Lower leg skin (tissue), 4 donors: ENCODE measurements at regions not wholly inside any gene's neighbourhood (a gene's known extent, or its start where the extent isn't known, plus 50 kb on each side); places are given as distances from the start of the nearest gene placed in this dataset.

Experiments used
- DNase-seq, 2 donors: peaks; one replicate each; pipeline ENCODE4 v3.0.0-alpha.2; 2019; ENCODE audit warnings: low spot score in 2 of 2
- H3K4me3 ChIP-seq: fragments of 200-600 bp; sonication (generic); 2 replicates; pipeline ENCODE4 v1.5.1; 2017; ENCODE audit warnings: mild to moderate bottlenecking, low read depth; ENCODE audit not compliant: poor library complexity, severe bottlenecking
- POLR2A ChIP-seq, 2 donors: fragments of 450-650 bp; IDR thresholded peaks; one replicate each; pipeline ENCODE4 v1.6.1; 2016 to 2017; ENCODE audit warnings: antibody characterized with exemption in 2 of 2, mild to moderate bottlenecking in 1 of 2, moderate library complexity in 1 of 2
- whole genome bisulfite sequencing, 2 donors: methylation state at CpG; one replicate each; pipeline ENCODE4 v1.1.5; 2018; 5-methylcytosine and 5-hydroxymethylcytosine counted together
- intact Hi-C: fragments of 100-400 bp; cut with DNase I; formaldehyde crosslinking; loops from one replicate; pipeline ENCODE4 v1.15.0; 2023; ENCODE audit warnings: low total_unique reads
- TF ChIP-seq, protein P1 (sequence below), 3 donors: fragments of 450-650 bp; IDR thresholded peaks; one replicate each; pipeline ENCODE4 v1.5.1; 2016; ENCODE audit warnings: antibody characterized with exemption in 3 of 3, mild to moderate bottlenecking in 3 of 3, moderate library complexity in 2 of 3

DNA sequence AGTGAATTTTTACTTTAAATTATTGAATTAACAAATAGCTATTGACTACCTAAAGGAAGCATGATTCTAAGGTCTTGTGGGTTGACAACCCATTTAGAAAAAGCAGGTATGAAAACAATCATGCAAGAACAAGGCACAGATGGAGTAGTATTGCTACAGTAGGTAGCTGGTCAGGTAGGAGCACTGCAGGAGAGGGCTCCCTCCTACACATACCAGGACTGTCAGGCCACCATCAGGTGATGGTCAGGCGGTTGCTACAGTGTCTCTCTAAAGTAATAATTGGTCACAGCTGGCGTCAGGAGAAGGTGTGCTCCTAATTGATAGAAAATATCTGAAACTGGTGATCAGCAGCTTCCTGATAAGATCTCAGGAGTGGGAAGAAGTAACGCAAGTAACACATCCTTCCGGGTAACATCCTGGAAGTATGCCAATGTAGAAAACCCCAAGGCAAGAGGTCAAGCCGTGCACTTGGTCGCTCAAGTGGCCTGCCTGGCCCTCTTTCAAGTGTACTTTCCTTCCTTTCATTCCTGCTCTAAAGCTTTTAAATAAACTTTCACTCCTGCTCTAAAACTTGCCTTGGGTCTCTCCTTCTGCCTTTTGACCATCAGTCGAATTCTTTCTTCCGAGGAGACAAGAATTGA is 486.5 kb downstream of the TMEM114 start:
- intact Hi-C loops = no loop called here
- no peak overlapping the region for H3K4me3 ChIP-seq
- TF ChIP-seq, protein P1, sequence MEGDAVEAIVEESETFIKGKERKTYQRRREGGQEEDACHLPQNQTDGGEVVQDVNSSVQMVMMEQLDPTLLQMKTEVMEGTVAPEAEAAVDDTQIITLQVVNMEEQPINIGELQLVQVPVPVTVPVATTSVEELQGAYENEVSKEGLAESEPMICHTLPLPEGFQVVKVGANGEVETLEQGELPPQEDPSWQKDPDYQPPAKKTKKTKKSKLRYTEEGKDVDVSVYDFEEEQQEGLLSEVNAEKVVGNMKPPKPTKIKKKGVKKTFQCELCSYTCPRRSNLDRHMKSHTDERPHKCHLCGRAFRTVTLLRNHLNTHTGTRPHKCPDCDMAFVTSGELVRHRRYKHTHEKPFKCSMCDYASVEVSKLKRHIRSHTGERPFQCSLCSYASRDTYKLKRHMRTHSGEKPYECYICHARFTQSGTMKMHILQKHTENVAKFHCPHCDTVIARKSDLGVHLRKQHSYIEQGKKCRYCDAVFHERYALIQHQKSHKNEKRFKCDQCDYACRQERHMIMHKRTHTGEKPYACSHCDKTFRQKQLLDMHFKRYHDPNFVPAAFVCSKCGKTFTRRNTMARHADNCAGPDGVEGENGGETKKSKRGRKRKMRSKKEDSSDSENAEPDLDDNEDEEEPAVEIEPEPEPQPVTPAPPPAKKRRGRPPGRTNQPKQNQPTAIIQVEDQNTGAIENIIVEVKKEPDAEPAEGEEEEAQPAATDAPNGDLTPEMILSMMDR (IDR thresholded peaks at IDR 0.05) = no peak
- TF ChIP-seq POLR2A (IDR thresholded peaks at IDR 0.05) = no peak
- 62 to 69% methylated on average over 8 of the region's 8 CpGs for WGBS, 2 donors
- no peak for DNase-seq

DNA sequence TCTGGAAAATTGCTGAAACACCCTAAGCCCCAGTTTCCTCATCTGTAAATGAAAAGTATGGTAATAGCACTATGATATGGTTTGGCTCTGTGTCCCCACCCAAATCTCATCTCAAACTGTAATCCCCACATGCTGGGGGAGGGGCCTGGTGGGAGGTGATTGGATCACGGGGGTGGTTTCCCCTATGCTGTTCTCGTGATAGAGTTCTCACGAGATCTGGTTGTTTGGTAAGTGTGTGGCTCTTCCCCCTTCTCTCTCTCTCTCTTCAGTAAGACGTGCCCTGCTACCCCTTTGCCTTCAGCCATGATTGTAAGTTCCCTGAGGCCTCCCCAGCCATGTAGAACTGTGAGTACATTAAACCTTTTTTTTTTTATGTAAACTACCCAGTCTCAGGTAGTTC is 490.7 kb downstream of the TMEM114 start:
- no peak overlapping the region for H3K4me3 ChIP-seq
- DNase-seq = no peak
- intact Hi-C loops = no loop called here
- TF ChIP-seq POLR2A (IDR thresholded peaks at IDR 0.05) = no peak
- TF ChIP-seq, protein P1 (IDR thresholded peaks at IDR 0.05) = no peak
- 56 to 62% methylated on average over 4 of the region's 4 CpGs for WGBS, 2 donors

DNA sequence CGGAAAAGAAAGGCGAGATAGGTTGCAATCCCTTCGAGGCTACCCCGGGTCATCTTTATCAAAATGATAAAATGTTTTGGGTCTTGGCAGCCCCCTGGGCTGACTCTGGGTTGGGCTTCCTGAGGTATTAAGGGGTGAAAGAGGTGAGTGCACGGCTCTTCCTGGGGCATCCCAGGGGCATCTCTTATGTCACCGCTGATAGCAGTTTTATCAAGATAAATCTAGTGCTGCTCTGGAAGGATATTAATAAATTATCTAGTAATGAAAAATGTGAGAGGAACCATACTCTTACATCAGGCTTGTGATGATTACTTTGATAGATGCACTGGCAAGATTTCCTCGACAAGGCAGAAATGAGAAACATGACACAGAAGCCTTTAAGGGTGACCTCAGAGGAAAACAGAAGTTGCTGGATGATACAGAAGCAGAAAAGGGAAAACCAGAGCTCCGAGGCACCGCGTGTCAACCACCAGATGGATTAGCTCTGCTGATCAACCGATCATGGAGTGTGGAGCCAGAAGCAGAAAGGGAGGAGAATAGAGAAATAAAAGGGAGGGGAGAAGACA is 491.3 kb downstream of the TMEM114 start:
- no peak for DNase-seq
- intact Hi-C loops = no loop called here
- TF ChIP-seq POLR2A (IDR thresholded peaks at IDR 0.05) = no peak
- TF ChIP-seq, protein P1 (IDR thresholded peaks at IDR 0.05) = no peak
- 62 to 67% methylated on average over 11 of the region's 11 CpGs for WGBS, 2 donors
- H3K4me3 ChIP-seq = no peak overlapping the region

DNA sequence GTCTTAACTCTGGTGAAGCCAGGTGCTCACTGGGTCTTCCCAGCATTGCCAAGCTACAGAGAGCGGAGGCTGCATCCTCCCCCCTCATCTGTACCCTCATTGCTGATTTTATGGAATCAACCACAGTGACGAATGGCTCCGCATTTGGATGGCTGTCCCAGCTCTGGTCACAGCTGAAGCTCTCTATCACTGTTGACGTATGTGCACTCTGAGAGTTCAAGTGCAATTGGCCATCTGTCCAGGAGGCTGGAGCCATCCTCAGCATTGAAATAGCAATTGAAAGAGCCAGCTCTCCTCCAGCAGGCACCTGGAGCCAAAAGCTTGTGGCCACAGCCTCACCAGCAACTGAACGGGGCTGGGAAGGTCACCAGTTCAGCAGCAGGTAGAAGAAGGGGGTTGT is 494.1 kb downstream of the TMEM114 start:
- TF ChIP-seq, protein P1 (IDR thresholded peaks at IDR 0.05) = no peak
- TF ChIP-seq POLR2A (IDR thresholded peaks at IDR 0.05) = no peak
- WGBS, 2 donors = 81 to 93% methylated on average over 5 of the region's 5 CpGs
- no peak for DNase-seq
- no peak overlapping the region for H3K4me3 ChIP-seq
- intact Hi-C loops = no loop called here

DNA sequence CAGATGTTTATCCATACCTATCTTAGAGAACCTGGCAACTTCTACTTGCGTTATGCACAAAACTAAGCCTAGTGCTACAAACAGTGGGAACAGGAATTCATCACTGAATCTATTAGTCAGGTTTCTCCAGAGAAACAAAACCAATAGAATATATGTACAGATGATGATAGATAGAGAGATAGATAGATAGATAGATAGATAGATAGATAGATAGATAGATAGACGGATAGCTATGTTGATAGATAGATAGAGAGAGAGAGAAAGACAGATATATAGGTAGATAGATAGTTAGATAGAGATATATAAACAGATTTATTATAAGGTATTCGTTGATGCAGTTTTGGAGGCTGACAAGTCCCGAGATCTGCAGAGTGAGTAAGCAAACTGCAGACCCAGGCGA is 495.6 kb downstream of the TMEM114 start:
- intact Hi-C loops = no loop called here
- DNase-seq = no peak
- TF ChIP-seq, protein P1 (IDR thresholded peaks at IDR 0.05) = no peak
- no peak for TF ChIP-seq POLR2A (IDR thresholded peaks at IDR 0.05)
- WGBS, 2 donors = 88 to 91% methylated on average over 5 of the region's 5 CpGs
- no peak overlapping the region for H3K4me3 ChIP-seq
